ENCODE measurements at regions not wholly inside any gene's neighbourhood (a gene's known extent, or its start where the extent isn't known, plus 50 kb on each side); places are given as distances from the start of the nearest gene placed in this dataset.

GRCh38 chr3:145522893-145523651 is 637.9 kb downstream of the PLOD2 start:
- Histone ChIP-seq H3K27me3 (ENCODE audit: control insufficient read depth, insufficient read depth, low read length) (no peaks in the 10 kb centered on the region), H3K9me3 (ENCODE audit: control insufficient read depth, insufficient read depth, low read length) (no peaks in the 10 kb centered on the region), H3K27ac (ENCODE audit: low read depth, low read length) (no peak overlapping the region), H3K4me3 (ENCODE audit: low read depth, low read length) (no peak overlapping the region)
- TF ChIP-seq CTCF (IDR thresholded peaks at IDR 0.05; ENCODE audit: low read depth, low read length) = no peak
- ChIA-PET CTCF (no interaction called here), POLR2A (no interaction called here)
- no peak for DNase-seq (ENCODE audit: low read depth, low spot score)

- H3K27ac ChIP-seq (ENCODE audit: low read depth, low read length) = no peak overlapping the region
- H3K9me3 ChIP-seq (ENCODE audit: control insufficient read depth, insufficient read depth, low read length) = no peaks in the 10 kb centered on the region
- DNase-seq (ENCODE audit: low read depth, low spot score) = no peak
- no peak overlapping the region for H3K4me3 ChIP-seq (ENCODE audit: low read depth, low read length)
- TF ChIP-seq CTCF (IDR thresholded peaks at IDR 0.05; ENCODE audit: low read depth, low read length) = no peak
- POLR2A ChIA-PET = no interaction called here
- no peaks in the 10 kb centered on the region for H3K27me3 ChIP-seq (ENCODE audit: control insufficient read depth, insufficient read depth, low read length)
- CTCF ChIA-PET = no interaction called here
Measured at GRCh38 chr3:145531548-145531947, 629.4 kb downstream of the PLOD2 start.

- no peaks in the 10 kb centered on the region for H3K27me3 ChIP-seq (ENCODE audit: control insufficient read depth, insufficient read depth, low read length)
- ChIA-PET POLR2A (no interaction called here), CTCF (no interaction called here)
- no peak for TF ChIP-seq CTCF (IDR thresholded peaks at IDR 0.05; ENCODE audit: low read depth, low read length)
- H3K4me3 ChIP-seq (ENCODE audit: low read depth, low read length) = no peak overlapping the region
- H3K9me3 ChIP-seq (ENCODE audit: control insufficient read depth, insufficient read depth, low read length) = no peaks in the 10 kb centered on the region
- no peak for DNase-seq (ENCODE audit: low read depth, low spot score)
- H3K27ac ChIP-seq (ENCODE audit: low read depth, low read length) = no peak overlapping the region
Measured at GRCh38 chr3:145533696-145534095, 627.3 kb downstream of the PLOD2 start.

- TF ChIP-seq CTCF (IDR thresholded peaks at IDR 0.05; ENCODE audit: low read depth, low read length) = no peak
- CTCF ChIA-PET = no interaction called here
- POLR2A ChIA-PET = no interaction called here
- Histone ChIP-seq H3K4me3 (ENCODE audit: low read depth, low read length) (no peak overlapping the region), H3K9me3 (ENCODE audit: control insufficient read depth, insufficient read depth, low read length) (no peaks in the 10 kb centered on the region), H3K27me3 (ENCODE audit: control insufficient read depth, insufficient read depth, low read length) (no peaks in the 10 kb centered on the region), H3K27ac (ENCODE audit: low read depth, low read length) (no peak overlapping the region)
- DNase-seq (ENCODE audit: low read depth, low spot score) = no peak
Measured at GRCh38 chr3:145536461-145536860, 624.5 kb downstream of the PLOD2 start.

- TF ChIP-seq CTCF (IDR thresholded peaks at IDR 0.05; ENCODE audit: low read depth, low read length) = no peak
- DNase-seq (ENCODE audit: low read depth, low spot score) = no peak
- Histone ChIP-seq H3K4me3 (ENCODE audit: low read depth, low read length) (no peak overlapping the region), H3K27me3 (ENCODE audit: control insufficient read depth, insufficient read depth, low read length) (no peaks in the 10 kb centered on the region), H3K9me3 (ENCODE audit: control insufficient read depth, insufficient read depth, low read length) (no peaks in the 10 kb centered on the region), H3K27ac (ENCODE audit: low read depth, low read length) (no peak overlapping the region)
- ChIA-PET CTCF (no interaction called here), POLR2A (no interaction called here)
Measured at GRCh38 chr3:145550522-145550921, 610.5 kb downstream of the PLOD2 start.
